IMR-90 (cell line): ENCODE measurements at regions not wholly inside any gene's neighbourhood (a gene's known extent, or its start where the extent isn't known, plus 50 kb on each side); places are given as distances from the start of the nearest gene placed in this dataset.

ENCODE experiments used
- ATAC-seq: fragments of 200-7000 bp; cut with Tn5 transposase; 2 replicates; pipeline ENCODE4 v1.9.1; 2020; ENCODE audit warnings: low read depth, mild to moderate bottlenecking, moderate library complexity
- BruUV-seq: library from RNA; stranded (reverse); fragments of 400-500 nt; replicated peaks from 2 replicates; lab custom pipeline; 2021; lab: Mats Ljungman, UMichigan
- CTCF ChIA-PET: fragments of 300-600 bp; formaldehyde crosslinking; extraction: SDS; loops from one replicate; lab custom pipeline; 2021; ENCODE audit warnings: antibody characterized with exemption; lab: Yijun Ruan, JAX
- POLR2A ChIA-PET: fragments of 300-600 bp; sonication (Branson Sonifier 250); formaldehyde crosslinking; loops from one replicate; lab custom pipeline; 2022; ENCODE audit warnings: antibody characterized with exemption; ENCODE audit not compliant: unreplicated experiment; lab: Charles Lee
- DNase-seq: peaks from one replicate; pipeline ENCODE4 v3.0.0; 2013
- H2AFZ ChIP-seq: replicated peaks from 2 replicates; pipeline ENCODE3; 2013; ENCODE audit warnings: low read length, mild to moderate bottlenecking; ENCODE audit not compliant: poor library complexity
- H2AK5ac ChIP-seq: 2 replicates; pipeline ENCODE4 v1.6.1; 2013; ENCODE audit warnings: low read depth, low read length, inconsistent platforms
- H2AK9ac ChIP-seq: replicated peaks from 2 replicates; pipeline ENCODE3; 2013; ENCODE audit warnings: mild to moderate bottlenecking, low read depth, low read length, moderate library complexity; ENCODE audit not compliant: poor library complexity
- H2BK120ac ChIP-seq: 2 replicates; pipeline ENCODE4 v1.6.1; 2013; ENCODE audit warnings: low read depth, low read length, inconsistent platforms
- H2BK15ac ChIP-seq: 3 replicates; pipeline ENCODE4 v1.6.1; 2013; ENCODE audit warnings: low read depth, low read length, inconsistent platforms
- H2BK20ac ChIP-seq: 2 replicates; pipeline ENCODE4 v1.6.1; 2013; ENCODE audit warnings: low read depth, mild to moderate bottlenecking, inconsistent platforms, low read length, moderate library complexity
- H2BK5ac ChIP-seq: 2 replicates; pipeline ENCODE4 v1.6.1; 2013; ENCODE audit warnings: mild to moderate bottlenecking, low read depth, low read length, inconsistent platforms; ENCODE audit not compliant: poor library complexity, severe bottlenecking
- H3K14ac ChIP-seq: replicated peaks from 2 replicates; pipeline ENCODE4 v1.6.1; 2013; ENCODE audit warnings: low read depth, low read length, inconsistent platforms
- H3K18ac ChIP-seq: 2 replicates; pipeline ENCODE4 v1.6.1; 2013; ENCODE audit warnings: low read depth, low read length, control low read depth
- H3K23ac ChIP-seq: 2 replicates; pipeline ENCODE4 v1.6.1; 2013; ENCODE audit warnings: low read depth, low read length, inconsistent platforms
- H3K27ac ChIP-seq: 2 replicates; pipeline ENCODE4 v1.5.1; 2013; ENCODE audit warnings: mild to moderate bottlenecking, control low read depth, low read length; ENCODE audit not compliant: insufficient read depth
- H3K27me3 ChIP-seq: 2 replicates; pipeline ENCODE4 v1.6.1; 2013; ENCODE audit warnings: low read length; ENCODE audit not compliant: control insufficient read depth, insufficient read depth
- H3K36me3 ChIP-seq: 2 replicates; pipeline ENCODE4 v1.6.1; 2013; ENCODE audit warnings: low read length, mixed read lengths; ENCODE audit not compliant: control insufficient read depth, insufficient read depth
- H3K4ac ChIP-seq: 2 replicates; pipeline ENCODE4 v1.6.1; 2013; ENCODE audit warnings: low read depth, low read length, inconsistent platforms
- H3K4me1 ChIP-seq: 2 replicates; pipeline ENCODE4 v1.6.1; 2013; ENCODE audit warnings: low read length, mixed read lengths; ENCODE audit not compliant: control insufficient read depth, insufficient read depth
- H3K4me2 ChIP-seq: 2 replicates; pipeline ENCODE4 v1.6.1; 2013; ENCODE audit warnings: low read depth, mild to moderate bottlenecking, control low read depth, low read length, moderate library complexity
- H3K4me3 ChIP-seq: 2 replicates; pipeline ENCODE4 v1.5.1; 2013; ENCODE audit warnings: low read depth, mild to moderate bottlenecking, control low read depth, low read length, moderate library complexity; ENCODE audit not compliant: insufficient read depth
- H3K56ac ChIP-seq: 2 replicates; pipeline ENCODE4 v1.6.1; 2013; ENCODE audit warnings: low read length, inconsistent platforms; ENCODE audit not compliant: insufficient read depth; ENCODE audit errors: extremely low read depth
- H3K79me1 ChIP-seq, 2 experiments: 2 replicates each; pipeline ENCODE4 v1.6.1; 2013; ENCODE audit warnings: low read length in 2 of 2, inconsistent platforms in 1 of 2, low read depth in 1 of 2
- H3K9ac ChIP-seq: 2 replicates; pipeline ENCODE4 v1.6.1; 2013; ENCODE audit warnings: low read depth, low read length, control low read depth
- H3K9me1 ChIP-seq: 2 replicates; pipeline ENCODE4 v1.6.1; 2013; ENCODE audit warnings: low read length, inconsistent platforms; ENCODE audit not compliant: insufficient read depth
- H3K9me3 ChIP-seq: 2 replicates; pipeline ENCODE4 v1.6.1; 2013; ENCODE audit warnings: low read length; ENCODE audit not compliant: control insufficient read depth, insufficient read depth
- H4K20me1 ChIP-seq: 2 replicates; pipeline ENCODE4 v1.6.1; 2013; ENCODE audit warnings: low read length, inconsistent platforms; ENCODE audit not compliant: insufficient read depth
- H4K5ac ChIP-seq: 2 replicates; pipeline ENCODE4 v1.6.1; 2013; ENCODE audit warnings: mild to moderate bottlenecking, low read depth, low read length, control low read depth
- H4K8ac ChIP-seq, 2 experiments: 2 replicates each; pipeline ENCODE4 v1.6.1; 2013; ENCODE audit warnings: low read depth in 2 of 2, low read length in 2 of 2, control low read depth in 1 of 2, inconsistent platforms in 1 of 2
- H4K91ac ChIP-seq: 2 replicates; pipeline ENCODE4 v1.6.1; 2013; ENCODE audit warnings: low read depth, low read length, inconsistent platforms; ENCODE audit not compliant: insufficient read depth
- BHLHE40 ChIP-seq: fragments of 150-350 bp; IDR thresholded peaks from 2 replicates; pipeline ENCODE4 v1.6.1; 2016; ENCODE audit warnings: mild to moderate bottlenecking, low read depth, low read length
- CEBPB ChIP-seq: IDR thresholded peaks from 2 replicates; pipeline ENCODE4 v1.6.1; 2012; ENCODE audit warnings: low read depth, low read length, improper control_type of control experiment
- CHD1 ChIP-seq: IDR thresholded peaks from 2 replicates; pipeline ENCODE4 v1.6.1; 2012; ENCODE audit warnings: low read depth, low read length, improper control_type of control experiment
- CTCF ChIP-seq: conservative IDR thresholded peaks from 2 replicates; pipeline ENCODE4 v1.5.1; 2012; ENCODE audit warnings: mild to moderate bottlenecking, low read depth, low read length, improper control_type of control experiment
- ELK1 ChIP-seq: fragments of 150-350 bp; IDR thresholded peaks from 2 replicates; pipeline ENCODE4 v1.6.1; 2016; ENCODE audit warnings: low read depth, mild to moderate bottlenecking, low read length, moderate library complexity, borderline replicate concordance
- FOS ChIP-seq: fragments of 150-350 bp; IDR thresholded peaks from 2 replicates; pipeline ENCODE4 v1.6.1; 2016; ENCODE audit warnings: low read depth, low read length
- MAFK ChIP-seq: IDR thresholded peaks from 2 replicates; pipeline ENCODE4 v1.6.1; 2012; ENCODE audit warnings: low read depth, low read length, improper control_type of control experiment
- MAZ ChIP-seq: IDR thresholded peaks from 2 replicates; pipeline ENCODE4 v1.6.1; 2012; ENCODE audit warnings: low read depth, mild to moderate bottlenecking, low read length, improper control_type of control experiment, moderate library complexity, borderline replicate concordance
- MXI1 ChIP-seq: IDR thresholded peaks from 2 replicates; pipeline ENCODE4 v1.6.1; 2012; ENCODE audit warnings: low read depth, mild to moderate bottlenecking, low read length, moderate library complexity, borderline replicate concordance
- NFE2L2 ChIP-seq: fragments of 150-350 bp; IDR thresholded peaks from 2 replicates; pipeline ENCODE4 v1.6.1; 2016; ENCODE audit warnings: low read depth, mild to moderate bottlenecking, low read length
- POLR2A ChIP-seq: IDR thresholded peaks from 2 replicates; pipeline ENCODE4 v1.6.1; 2012; ENCODE audit warnings: mild to moderate bottlenecking, low read depth, low read length
- RAD21 ChIP-seq: IDR thresholded peaks from 2 replicates; pipeline ENCODE4 v1.6.1; 2012; ENCODE audit warnings: low read length, improper control_type of control experiment
- RCOR1 ChIP-seq: IDR thresholded peaks from 2 replicates; pipeline ENCODE4 v1.6.1; 2012; ENCODE audit warnings: mild to moderate bottlenecking, low read length, improper control_type of control experiment; ENCODE audit not compliant: insufficient replicate concordance
- RFX5 ChIP-seq: IDR thresholded peaks from 2 replicates; pipeline ENCODE4 v1.8.0; 2012; ENCODE audit warnings: low read depth, mild to moderate bottlenecking, low read length, moderate library complexity
- SMC3 ChIP-seq: fragments of 150-350 bp; IDR thresholded peaks from 2 replicates; pipeline ENCODE4 v1.6.1; 2016; ENCODE audit warnings: low read depth, mild to moderate bottlenecking, antibody characterized with exemption, low read length, moderate library complexity
- USF2 ChIP-seq: fragments of 150-350 bp; IDR thresholded peaks from 2 replicates; pipeline ENCODE4 v1.6.1; 2017; ENCODE audit warnings: mild to moderate bottlenecking, antibody characterized with exemption, low read length, low read depth
- WGBS, 2 experiments: methylation state at CpG; one replicate each; pipeline versions ENCODE4 v1.1.5 to v1.1.7; 2013; ENCODE audit warnings: missing lambda C conversion rate in 2 of 2; ENCODE audit not compliant: insufficient read length in 1 of 2; ENCODE audit errors: extremely low coverage in 2 of 2; 5-methylcytosine and 5-hydroxymethylcytosine counted together
- dilution Hi-C: fragments of 300-500 bp; cut with HindIII; formaldehyde crosslinking; loops from one replicate; pipeline ENCODE4 v1.14.3; 2018; ENCODE audit warnings: low sequenced_read_pairs; ENCODE audit not compliant: unreplicated experiment
- in situ Hi-C: fragments of 300-500 bp; cut with MboI; formaldehyde crosslinking; loops from 3 replicates; pipeline ENCODE4 v1.14.3; 2019; ENCODE audit warnings: low sequenced_read_pairs, inconsistent platforms, mixed read lengths
- intact Hi-C: fragments of 100-400 bp; cut with micrococcal nuclease; formaldehyde crosslinking; loops from 2 replicates; pipeline ENCODE4 v1.10.0; 2022

GRCh38 chr5:164352695-164353094 lies 847.3 kb downstream of the MAT2B start:
- dilution Hi-C loops, result no loop called here
- Histone ChIP-seq H3K36me3 (no peaks in the 10 kb centered on the region), H2BK15ac (no peak overlapping the region), H3K4ac (no peak overlapping the region), H3K56ac (no peak overlapping the region), H2BK20ac (no peak overlapping the region), H3K27ac (no peak overlapping the region), H2AK9ac (no peak overlapping the region), H3K9ac (no peak overlapping the region), H3K23ac (no peak overlapping the region), H2BK120ac (no peak overlapping the region), H2AFZ (no peak overlapping the region), H3K4me1 (no peaks in the 10 kb centered on the region), H2AK5ac (no peak overlapping the region), H4K91ac (no peak overlapping the region), H2BK5ac (no peak overlapping the region), H3K27me3 (no peaks in the 10 kb centered on the region), H4K8ac (no peak overlapping the region), H3K79me1 (no peaks in the 10 kb centered on the region), H3K18ac (no peak overlapping the region; the same call in 1 of the 2 replicates), H3K9me1 (no peaks in the 10 kb centered on the region), H3K9me3 (no peaks in the 10 kb centered on the region), H4K5ac (no peak overlapping the region), H3K4me2 (no peak overlapping the region), H4K20me1 (no peaks in the 10 kb centered on the region), H3K14ac (no peak overlapping the region), H3K4me3 (no peak overlapping the region)
- WGBS, 2 experiments, result no CpG with 5 or more reads among the region's 2 CpGs
- TF ChIP-seq ELK1 (no peak), RFX5 (no peak), CHD1 (no peak), POLR2A (no peak), NFE2L2 (no peak), MXI1 (no peak), CTCF (no peak), RCOR1 (no peak), MAZ (no peak), FOS (no peak), CEBPB (no peak), BHLHE40 (no peak), USF2 (no peak), RAD21 (no peak), MAFK (no peak), SMC3 (no peak)
- DNase-seq (no peak), ATAC-seq (no peak)
- POLR2A ChIA-PET, result no interaction called here
- in situ Hi-C loops, result no loop called here
- CTCF ChIA-PET, result no interaction called here
- intact Hi-C loops, result loop anchor here (10.0 kb wide), 1 partner anchor 298 kb away; no protein-coding TSS in a partner anchor
- no TSS peak for BruUV-seq
